GM19025 (cell line): ENCODE measurements at regions not wholly inside any gene's neighbourhood (a gene's known extent, or its start where the extent isn't known, plus 50 kb on each side); places are given as distances from the start of the nearest gene placed in this dataset.
"Not testable (repeated sequence)": the region's sequence is repeated elsewhere in the genome, so short reads cannot be mapped to it uniquely, and the experiment has no call there.

ENCODE experiments used
- ATAC-seq: cut with Tn5 transposase; IDR thresholded peaks from one replicate; pipeline ENCODE4 v1.9.1; 2021; ENCODE audit warnings: mild to moderate bottlenecking, low read depth, moderate library complexity; ENCODE audit not compliant: unreplicated experiment

GRCh38 chr2:180927030-180927686 lies 53.2 kb upstream of the UBE2E3 start:
- ATAC-seq = no peak

GRCh38 chr2:180925700-180926099 lies 54.7 kb upstream of the UBE2E3 start:
- no peak for ATAC-seq

- ATAC-seq = no peak
Measured at GRCh38 chr2:180924063-180924462, 56.3 kb upstream of the UBE2E3 start.

DNA sequence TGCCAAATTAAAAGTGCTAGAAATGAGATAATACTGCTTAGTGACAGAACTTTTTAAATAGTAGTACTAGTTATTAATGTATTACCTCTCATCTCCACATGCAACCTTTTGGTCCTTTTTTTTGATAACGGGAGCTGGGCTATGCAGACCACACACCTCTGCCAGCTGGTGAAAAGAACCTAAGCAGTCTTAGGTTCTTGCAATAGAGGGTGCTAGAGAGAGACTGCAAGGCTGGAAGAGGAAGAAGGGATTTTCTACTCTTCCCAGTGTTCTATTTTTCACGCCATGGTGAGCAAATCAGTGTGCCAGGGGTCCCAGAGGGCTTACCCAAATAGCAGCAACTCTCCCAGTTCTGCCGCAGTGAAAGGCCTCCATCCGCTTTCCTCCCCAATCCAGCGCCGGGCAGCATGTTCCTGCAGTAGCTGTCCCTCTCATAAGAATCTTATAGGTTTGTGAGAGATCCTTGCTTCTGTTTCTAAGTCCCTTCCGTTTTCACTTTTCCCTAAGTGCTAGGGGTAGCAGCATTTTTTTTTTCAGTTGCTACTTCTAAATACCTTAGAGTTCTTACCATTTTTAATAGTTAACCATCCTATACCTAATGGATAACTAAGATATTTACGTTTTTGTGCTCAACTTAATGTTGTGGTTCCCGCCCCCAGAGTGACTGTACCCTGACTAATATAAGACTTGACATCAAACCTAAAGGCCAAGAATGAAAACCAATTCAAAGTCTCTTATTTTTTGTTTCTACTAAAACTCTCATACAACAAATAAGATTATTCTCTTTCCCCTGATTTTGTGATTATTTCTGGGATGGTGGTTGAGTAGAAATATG lies 69.4 kb upstream of the UBE2E3 start:
- ATAC-seq = no peak

- no peak for ATAC-seq
Measured at GRCh38 chr2:180907731-180908130, 72.7 kb upstream of the UBE2E3 start.

- no peak for ATAC-seq
Measured at GRCh38 chr2:180905461-180905860, 74.9 kb upstream of the UBE2E3 start.

GRCh38 chr2:180905002-180905401 lies 75.4 kb upstream of the UBE2E3 start:
- no peak for ATAC-seq

DNA sequence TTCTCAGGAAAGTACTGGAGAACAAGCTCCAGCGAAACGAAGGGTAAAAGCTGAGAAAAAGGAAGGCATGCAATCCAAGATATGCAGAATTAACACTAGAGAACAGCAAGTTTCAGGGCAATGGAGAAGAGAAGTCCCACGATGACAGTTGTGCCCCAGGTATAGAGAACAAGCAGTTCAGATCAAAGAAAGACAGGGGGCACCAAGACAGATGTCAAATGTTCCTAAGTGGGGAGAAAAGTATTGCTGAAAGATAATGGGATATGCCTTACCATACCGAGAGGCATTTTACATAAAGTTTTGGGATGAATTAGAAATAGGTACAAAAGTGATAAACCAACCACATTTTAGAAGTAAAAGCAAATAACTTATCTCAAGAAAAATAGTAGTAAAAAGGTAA lies 79.1 kb upstream of the UBE2E3 start:
- ATAC-seq = no peak

DNA sequence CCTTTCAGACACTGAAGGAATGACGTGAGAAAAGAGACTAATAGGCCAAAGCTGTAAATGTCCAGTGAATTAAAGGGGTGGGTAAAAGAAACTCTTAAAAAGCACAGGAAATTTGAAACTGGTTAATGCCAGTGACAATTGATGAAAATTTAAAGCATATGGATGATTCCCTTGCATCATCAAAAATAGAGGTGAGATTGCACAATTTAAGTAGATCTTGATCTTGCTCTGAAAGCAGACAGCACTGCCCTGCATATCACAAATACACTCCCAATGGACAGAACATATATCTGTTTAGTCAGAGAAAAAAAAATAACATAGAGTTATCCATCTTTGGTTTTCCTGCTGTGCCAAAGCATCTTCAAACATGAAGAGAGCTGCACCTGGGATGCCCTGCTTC lies 86.7 kb upstream of the UBE2E3 start:
- ATAC-seq = no peak

DNA sequence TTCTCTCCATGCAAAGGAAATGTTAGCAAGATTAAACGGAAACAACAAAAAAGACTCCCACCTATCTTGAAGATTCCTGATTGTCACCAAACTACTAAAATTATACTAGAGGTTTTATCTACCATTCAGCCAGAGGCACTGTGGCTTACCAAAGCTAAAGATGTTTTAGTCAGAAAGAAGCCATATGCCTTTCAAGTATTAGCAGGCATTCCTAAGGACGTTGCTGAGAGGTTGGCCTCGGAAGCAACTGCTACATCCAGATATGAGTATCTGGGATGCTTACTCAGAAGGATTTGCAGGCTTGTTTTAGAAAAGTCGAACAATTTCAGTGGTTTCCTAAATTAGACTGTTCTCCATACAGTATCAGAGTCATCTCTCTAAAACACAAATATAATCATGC lies 88.3 kb upstream of the UBE2E3 start:
- ATAC-seq = no peak

- ATAC-seq = no peak
Measured at GRCh38 chr2:180891360-180891759, 89.0 kb upstream of the UBE2E3 start.

GRCh38 chr2:180890781-180891180 lies 89.6 kb upstream of the UBE2E3 start:
- no peak for ATAC-seq

GRCh38 chr2:180882959-180883358 lies 97.4 kb upstream of the UBE2E3 start:
- ATAC-seq = no peak

DNA sequence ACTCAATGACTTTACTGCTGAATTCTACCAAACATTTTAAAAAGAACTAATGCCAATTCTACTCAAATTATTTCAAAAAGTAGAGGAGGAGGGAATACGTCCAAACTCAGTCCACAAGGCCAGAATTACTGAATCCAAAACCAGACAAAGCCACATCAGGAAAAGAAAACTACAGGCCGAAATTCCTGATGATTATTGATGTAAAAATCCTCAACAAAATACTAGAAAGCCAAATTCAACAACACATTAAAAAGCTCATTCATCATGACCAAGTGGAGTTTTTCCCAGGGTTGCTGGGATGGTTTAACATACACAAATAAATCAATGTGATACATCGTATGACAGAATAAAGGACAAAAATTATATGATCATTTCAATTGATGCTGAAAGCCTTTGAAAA lies 103.9 kb upstream of the UBE2E3 start:
- no peak for ATAC-seq

DNA sequence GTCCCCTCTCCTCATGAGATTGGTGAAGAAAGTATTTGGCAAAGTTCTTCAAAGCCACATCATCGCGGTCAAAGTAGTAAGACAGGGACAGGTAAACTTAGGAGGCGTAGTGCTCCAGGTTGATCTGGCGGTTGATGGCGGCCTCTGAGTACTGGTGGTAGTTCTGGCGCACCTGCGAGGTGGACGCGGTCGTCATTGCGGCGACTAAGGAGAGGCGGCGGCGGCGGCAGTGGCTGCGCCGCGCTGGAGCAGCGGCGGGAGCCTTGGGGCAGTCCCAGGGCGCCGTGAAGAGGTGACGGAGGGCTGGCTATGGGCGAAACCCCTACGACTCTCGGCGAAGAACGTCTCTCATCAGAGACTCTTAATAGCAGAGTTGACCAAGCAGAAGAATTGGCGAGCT lies 107.2 kb upstream of the UBE2E3 start:
- ATAC-seq = no peak

GRCh38 chr2:180872781-180873180 lies 107.6 kb upstream of the UBE2E3 start:
- not testable (repeated sequence) for ATAC-seq

DNA sequence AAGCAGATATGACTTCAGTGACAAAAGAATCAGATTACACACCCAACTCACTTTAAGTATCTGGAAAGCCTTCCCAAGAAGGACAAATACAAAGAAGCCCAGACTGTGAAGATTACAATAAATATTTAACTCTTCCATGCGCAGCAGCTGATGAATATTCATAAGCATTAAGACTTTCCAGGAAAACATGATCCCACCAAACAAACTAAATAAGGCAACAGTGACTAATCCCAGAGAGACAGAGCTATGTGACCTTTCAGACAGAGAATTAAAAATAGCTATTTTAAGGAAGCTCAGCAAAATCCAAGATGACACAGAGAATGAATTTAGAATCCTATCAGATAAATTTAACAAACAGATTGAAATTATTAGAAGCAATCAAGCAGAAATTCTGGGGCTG lies 108.2 kb upstream of the UBE2E3 start:
- ATAC-seq = no peak

DNA sequence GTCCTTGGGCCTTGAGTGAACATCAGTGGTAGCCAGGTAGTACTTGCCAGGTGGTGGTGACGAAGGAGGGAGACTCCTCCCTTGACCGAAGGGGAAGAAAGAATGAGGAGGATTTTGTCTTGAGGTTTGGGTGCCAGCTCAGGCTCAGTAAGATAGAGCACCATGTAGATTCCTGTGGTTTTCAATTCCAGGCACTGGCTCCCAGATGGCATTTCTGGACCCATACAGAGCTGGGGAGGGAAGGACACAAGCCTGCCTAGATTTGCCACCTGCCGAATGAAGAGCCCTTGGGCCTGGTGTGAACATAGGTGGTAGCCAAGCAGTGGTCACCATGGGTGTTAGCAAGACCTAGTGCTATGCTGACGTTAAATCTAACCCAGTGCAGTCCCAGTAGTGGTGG lies 108.8 kb upstream of the UBE2E3 start:
- ATAC-seq = no peak

DNA sequence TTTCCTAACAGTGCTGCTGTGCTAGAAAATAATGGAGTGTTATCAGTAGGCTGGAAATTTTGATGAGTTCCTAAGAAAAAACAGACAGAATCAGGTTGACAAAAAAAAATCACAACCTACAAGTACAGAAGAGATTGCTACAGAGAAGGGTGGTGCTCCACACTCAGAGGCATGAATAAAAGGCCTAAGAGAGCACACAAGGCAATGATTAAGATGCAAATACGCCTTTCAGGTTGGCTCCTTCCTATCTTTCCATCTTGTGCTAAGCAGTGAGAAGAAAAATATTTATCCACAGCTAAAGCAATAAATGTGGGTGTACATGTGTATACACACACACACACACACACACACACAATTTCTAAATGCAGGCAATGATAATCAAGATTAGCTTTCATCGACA lies 130.6 kb upstream of the UBE2E3 start:
- no peak for ATAC-seq

DNA sequence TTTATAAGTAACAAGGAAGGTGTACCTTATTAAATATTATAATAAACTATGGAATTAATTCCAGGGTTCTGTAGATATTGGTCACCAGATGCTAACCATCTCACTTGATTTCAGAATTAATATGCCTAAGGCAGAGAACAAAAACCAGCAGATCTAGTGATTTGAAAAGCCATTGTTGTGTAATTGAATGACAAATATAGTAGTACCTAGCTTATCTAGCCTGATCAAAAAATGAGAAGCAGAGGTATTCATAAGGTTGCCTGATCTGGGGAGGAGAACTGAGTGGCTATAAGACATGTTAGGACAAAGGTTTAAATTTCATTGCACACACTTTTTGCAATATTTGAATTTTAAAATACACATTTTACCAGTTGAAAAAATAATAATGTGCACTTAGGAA lies 132.0 kb upstream of the UBE2E3 start:
- ATAC-seq = no peak

DNA sequence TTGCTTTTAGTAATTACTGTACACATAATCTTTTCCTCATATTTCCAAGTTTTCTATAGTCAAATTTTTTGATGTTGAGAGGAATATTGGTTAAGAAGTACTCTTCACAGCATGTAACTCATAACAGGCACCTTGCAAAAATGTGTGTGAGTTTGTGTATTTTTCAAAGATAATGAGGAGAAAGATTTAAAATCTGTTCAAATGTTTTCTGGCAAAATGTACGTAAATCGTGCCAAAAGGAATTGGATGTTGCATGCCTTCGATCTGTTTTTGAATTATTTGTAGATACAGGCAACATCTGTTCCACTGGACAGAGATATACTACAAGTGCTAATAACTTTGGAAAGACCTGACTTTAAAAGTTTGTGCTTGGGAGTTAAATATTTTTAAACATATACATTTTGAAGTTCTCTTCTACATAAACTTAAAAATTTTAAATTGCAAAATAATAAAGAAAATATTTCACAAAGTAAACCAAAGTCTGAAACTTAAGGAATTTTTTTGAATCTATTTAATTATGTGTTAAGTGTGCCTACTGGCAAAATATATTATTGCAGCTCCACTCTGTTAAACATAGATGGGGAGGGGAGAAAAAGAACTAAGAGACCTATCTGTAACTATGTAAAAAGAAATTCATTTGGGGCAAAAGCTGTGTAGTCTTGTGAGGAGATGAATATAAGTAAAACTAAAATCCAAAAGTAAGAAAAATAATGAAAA lies 133.5 kb upstream of the UBE2E3 start:
- no peak for ATAC-seq

- no peak for ATAC-seq
Measured at GRCh38 chr2:180842461-180842860, 137.9 kb upstream of the UBE2E3 start.
